HG02885 (cell line): ENCODE measurements at regions not wholly inside any gene's neighbourhood (a gene's known extent, or its start where the extent isn't known, plus 50 kb on each side); places are given as distances from the start of the nearest gene placed in this dataset.

Experiments used
- ATAC-seq: cut with Tn5 transposase; IDR thresholded peaks from one replicate; pipeline ENCODE4 v1.9.1; 2021; ENCODE audit warnings: mild to moderate bottlenecking; ENCODE audit not compliant: unreplicated experiment, poor library complexity

- ATAC-seq, result no peak
These were observed 234.2 kb upstream of the CDH6 start for GRCh38 chr5:30959238-30959637.

DNA sequence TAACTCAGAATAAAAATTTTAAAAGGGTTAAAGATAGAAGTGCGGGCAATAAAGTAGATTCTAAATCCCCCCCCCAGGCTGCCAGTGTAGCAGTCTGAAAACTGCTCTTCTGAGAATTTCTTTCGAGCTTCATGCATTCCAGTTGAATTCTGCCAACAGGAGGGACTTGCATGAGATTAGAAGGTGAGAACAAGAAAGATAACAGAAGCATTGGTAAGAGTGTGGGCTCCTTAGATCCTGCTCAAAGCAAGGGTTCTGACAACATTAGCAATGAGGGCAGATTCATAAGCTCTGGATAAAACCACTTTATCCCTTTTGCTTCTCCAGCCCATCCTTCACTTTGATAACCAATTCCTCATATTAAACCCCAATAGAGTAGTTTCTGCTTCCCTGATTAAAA is 235.9 kb upstream of the CDH6 start:
- no peak for ATAC-seq

DNA sequence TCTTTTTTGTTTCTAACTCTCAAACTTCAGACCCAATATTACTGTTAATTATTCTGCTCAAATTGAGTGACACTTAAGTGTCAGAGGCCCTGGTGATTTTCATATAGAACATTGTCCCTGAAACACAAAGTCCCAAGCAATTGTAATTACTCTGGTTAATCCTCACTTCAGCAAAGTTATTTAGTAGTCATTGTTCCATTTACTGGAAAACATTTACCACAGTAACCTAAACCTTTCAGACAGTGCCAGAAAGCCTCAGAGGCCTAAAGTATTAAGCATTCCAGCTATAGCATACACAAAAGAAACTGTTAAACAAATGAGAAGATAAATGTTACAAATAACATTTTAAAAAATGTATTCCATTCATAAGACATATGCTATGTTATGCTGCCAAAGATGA is 237.2 kb upstream of the CDH6 start:
- no peak for ATAC-seq

GRCh38 chr5:30937070-30937469 is 256.4 kb upstream of the CDH6 start:
- no peak for ATAC-seq

GRCh38 chr5:30933599-30933998 is 259.9 kb upstream of the CDH6 start:
- no peak for ATAC-seq

GRCh38 chr5:30932273-30933017 is 261.0 kb upstream of the CDH6 start:
- ATAC-seq, result no peak

DNA sequence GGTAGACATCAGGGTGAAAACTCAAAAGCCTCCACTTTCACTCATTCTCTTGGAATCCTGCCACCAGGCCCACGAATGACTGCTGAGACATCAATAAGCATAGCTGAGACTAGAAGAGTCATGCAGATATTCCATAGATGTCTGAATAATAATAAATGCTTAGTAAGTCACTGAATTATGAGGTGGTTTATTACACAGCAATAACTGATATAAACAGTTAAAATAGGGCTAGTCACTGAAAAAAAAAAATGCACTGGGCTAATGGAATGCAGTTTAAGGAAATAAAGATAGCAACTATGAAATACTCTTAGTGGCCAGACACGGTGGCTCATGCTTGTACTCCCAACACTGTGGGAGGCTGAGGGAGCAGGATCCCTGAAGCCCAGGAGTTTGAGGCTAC is 262.8 kb upstream of the CDH6 start:
- no peak for ATAC-seq

DNA sequence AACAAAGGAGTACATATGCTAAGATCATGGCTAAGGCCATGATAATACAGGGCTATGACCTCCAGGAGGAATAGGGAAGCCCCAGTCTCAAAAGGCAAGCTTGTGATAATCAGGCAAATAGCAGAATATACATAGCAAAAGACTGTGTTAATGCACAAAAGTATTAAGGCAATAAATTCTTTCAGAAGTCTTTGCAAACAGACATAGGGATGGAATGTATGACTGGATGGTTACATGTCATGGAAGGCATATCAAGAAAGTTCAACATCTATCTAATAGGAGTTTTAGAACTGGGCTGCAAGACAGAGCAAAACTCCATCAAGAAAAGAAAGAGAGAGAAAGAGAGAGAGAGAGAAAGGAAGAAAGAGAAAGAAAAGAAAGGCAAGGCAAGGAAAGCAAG is 264.5 kb upstream of the CDH6 start:
- no peak for ATAC-seq

DNA sequence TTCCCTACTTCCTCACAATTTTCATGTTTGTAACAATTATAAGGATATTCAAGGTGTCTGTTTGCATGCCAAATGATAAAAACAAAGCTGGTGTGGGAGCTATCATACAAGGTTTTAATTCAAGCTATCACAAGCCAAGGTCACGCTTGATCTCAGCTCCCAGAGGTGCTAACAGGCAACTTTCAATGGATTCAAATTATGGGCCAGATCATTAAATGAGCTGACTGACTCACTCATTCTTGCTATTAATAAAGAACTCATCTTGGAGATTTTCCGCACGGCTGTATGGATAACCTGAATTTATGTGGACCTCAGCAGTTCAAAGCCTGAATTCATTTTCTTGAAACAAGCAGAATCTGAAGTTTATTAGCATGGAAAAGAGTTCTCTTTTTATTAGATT is 267.3 kb upstream of the CDH6 start:
- ATAC-seq, result no peak

GRCh38 chr5:30921388-30921787 is 272.1 kb upstream of the CDH6 start:
- no peak for ATAC-seq

GRCh38 chr5:30918171-30918570 is 275.3 kb upstream of the CDH6 start:
- ATAC-seq, result no peak

DNA sequence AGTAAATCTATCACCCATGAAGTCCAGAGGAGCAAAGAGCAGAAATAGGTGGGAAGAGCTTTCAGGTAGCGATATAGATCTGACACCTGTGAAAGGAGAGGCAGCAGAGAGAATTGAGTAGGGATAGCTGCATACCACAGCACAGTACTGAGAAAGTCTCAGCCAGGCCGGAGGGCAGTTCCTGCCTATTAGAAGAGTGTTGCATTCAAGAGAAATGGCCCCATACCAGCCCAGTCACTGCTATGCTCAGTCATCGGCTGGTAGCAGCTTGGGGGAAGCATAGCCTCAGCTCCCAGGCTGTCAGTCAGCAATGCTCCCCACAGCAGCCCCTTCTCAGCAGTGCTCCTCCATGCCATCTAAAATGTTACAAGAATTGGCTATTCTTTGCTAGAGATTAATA is 285.1 kb upstream of the CDH6 start:
- no peak for ATAC-seq

GRCh38 chr5:30900367-30900766 is 293.1 kb upstream of the CDH6 start:
- ATAC-seq, result no peak

GRCh38 chr5:30894811-30895210 is 298.7 kb upstream of the CDH6 start:
- no peak for ATAC-seq

GRCh38 chr5:30891660-30892059 is 301.8 kb upstream of the CDH6 start:
- no peak for ATAC-seq

DNA sequence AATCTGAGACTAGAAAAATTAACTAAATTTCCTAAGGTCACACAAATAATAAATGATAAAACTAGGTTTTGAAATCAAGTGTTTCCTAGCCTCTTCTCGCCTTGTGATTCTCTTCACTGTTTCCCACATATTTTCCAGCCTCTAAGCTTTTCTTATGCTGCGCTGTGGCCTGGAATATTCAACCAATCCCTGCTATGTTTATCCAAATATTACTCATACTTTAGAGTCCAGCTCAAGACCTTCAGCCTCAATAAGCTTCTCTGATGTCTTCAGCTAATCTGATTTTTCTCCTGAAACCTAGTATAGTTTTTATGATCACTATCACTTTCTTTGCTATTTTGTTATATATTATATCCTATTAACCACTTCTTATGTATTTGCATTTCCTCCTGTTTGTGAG is 303.1 kb upstream of the CDH6 start:
- ATAC-seq, result no peak

DNA sequence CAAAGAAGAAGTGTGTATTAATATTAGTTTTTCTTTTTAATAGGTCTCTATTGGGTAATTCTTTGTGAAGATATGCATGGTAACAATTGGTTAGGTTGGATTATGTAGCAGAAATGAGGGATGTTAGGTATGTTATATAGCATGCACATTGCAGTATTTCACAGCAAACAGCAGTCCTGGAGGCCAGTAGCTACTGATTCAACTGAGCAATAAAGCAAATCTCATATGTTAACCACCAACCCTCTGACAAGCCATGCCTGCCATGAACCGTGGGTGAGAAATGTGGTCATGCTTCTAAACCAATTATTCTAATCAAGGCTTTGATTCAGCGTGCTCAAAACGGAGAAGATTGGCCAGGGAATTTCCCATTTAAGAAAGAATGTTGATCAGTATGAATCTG is 313.0 kb upstream of the CDH6 start:
- no peak for ATAC-seq

DNA sequence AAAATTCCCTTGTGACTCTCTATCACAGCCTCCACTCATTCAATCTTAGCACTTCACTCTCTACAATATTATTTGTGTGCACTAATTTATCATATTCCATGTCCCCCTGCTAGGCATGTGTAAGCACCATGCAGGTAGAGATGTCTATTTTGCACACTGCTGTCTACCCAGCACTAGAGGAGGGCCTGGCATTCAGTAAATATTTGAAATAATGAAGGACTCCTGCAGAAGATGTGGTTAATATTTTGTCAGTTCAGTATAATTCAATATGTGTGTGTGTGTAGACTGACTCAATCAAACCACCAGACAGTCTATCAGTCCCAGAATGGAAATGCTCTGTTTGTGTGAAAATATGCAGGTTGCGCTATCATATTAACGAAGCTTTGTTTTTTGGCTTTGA is 313.6 kb upstream of the CDH6 start:
- no peak for ATAC-seq

GRCh38 chr5:30878746-30879145 is 314.7 kb upstream of the CDH6 start:
- ATAC-seq, result no peak

GRCh38 chr5:30878296-30878695 is 315.2 kb upstream of the CDH6 start:
- no peak for ATAC-seq

DNA sequence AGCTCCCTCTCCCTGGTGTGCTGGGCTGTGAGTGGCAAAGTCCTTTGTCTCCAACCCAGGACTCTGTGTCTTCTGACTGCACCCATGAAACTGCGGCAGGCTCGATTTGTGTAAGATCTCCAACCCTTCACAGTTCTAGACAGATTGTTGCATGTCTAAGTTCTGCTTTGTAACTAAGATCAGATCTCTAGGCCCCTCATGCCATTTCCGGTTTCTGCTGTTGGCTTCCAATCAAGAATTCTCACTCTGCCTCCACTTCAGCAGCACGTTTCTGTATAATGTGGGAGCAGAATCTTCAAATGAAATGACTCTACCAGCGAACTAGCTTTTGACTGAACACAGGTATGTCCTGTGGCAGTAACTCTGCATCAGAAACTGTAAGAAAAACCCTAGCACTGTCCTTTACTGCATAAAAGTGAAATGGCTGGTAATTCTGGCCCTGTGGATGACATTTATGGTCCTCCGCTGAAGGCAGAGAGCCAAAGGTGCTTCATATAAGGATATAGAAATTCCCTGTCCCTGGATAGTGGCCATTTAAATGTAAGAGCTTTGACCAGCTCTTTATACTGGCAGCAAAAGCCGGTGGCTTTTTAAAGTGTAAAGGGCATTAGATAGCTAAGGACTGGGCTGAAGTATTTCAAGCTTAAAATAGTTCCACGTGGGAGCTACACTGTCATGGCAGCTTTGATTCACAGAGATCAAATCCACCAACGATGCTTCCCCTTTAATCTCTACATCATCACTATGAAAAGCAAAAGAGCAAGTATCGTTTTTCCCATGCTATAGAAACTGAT is 319.0 kb upstream of the CDH6 start:
- no peak for ATAC-seq

DNA sequence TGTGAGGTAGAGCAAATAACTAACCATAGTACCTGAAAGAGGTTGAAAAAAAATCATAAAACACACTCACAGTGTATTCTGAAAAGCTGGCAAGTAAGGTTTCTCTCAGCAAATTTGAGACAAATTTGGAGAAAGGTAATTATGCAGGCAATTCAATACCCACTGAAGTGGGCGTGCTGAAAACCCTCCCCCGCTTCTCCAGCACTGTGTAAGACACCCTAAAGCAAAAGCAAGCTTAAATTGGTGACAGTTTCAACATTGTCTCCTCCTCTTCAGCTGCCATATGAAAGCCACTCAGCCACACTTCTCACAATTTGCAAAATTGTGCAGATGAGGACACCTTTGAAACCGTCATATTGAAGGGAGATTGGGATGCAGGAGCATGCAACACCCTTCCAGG is 322.3 kb upstream of the CDH6 start:
- no peak for ATAC-seq
